ENCODE measurements at regions not wholly inside any gene's neighbourhood (a gene's known extent, or its start where the extent isn't known, plus 50 kb on each side); places are given as distances from the start of the nearest gene placed in this dataset.
"Not testable (repeated sequence)": the region's sequence is repeated elsewhere in the genome, so short reads cannot be mapped to it uniquely, and the experiment has no call there.

DNA sequence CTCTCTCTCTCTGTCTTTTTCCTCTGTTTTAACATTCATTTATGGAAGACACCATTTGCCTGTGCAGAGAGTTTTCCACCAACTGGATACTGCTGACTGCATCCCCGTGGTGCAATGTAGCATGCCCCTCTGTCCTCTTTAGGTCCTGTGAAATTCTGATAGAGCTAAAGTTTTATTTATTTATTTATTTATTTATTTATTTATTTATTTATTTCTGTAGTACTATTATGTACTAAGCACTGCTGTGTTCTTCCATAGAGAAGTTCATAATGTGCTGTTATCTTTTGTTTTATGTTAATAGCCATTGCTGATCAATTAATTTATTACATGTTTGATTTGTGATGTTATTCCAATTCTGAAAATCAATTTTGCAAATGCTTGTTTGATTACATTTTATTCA, 749.9 kb downstream of the ZBBX start:
- Histone ChIP-seq H3K4me3 (ENCODE audit: low read depth in 2 of 2, low read length in 2 of 2) (no peak overlapping the region), H3K27ac (ENCODE audit: low read length) (no peak overlapping the region), H3K9me3 (ENCODE audit: control insufficient read depth, insufficient read depth, low read depth, low read length) (no peaks in the 10 kb centered on the region), H3K36me3 (ENCODE audit: control insufficient read depth, insufficient read depth, low read length) (no peaks in the 10 kb centered on the region), H3K27me3 (ENCODE audit: control insufficient read depth, insufficient read depth, low read length) (no peaks in the 10 kb centered on the region), H3K4me1 (ENCODE audit: control insufficient read depth, insufficient read depth, low read length) (no peaks in the 10 kb centered on the region)
- DNase-seq (ENCODE audit: low read depth, low spot score), result no peak
- ChIA-PET POLR2A (no interaction called here), CTCF (no interaction called here)
- intact Hi-C loops (cut with micrococcal nuclease; ENCODE audit: unreplicated experiment) (no loop called here), in situ Hi-C loops (cut with HindIII; ENCODE audit: low pct_unique_long_range_greater_than_20kb, low sequenced_read_pairs) (no loop called here)
- no peak for ATAC-seq
- TF ChIP-seq POLR2AphosphoS5 (IDR thresholded peaks at IDR 0.05; ENCODE audit: low read depth, low read length), result no peak
- TF ChIP-seq, protein P1, sequence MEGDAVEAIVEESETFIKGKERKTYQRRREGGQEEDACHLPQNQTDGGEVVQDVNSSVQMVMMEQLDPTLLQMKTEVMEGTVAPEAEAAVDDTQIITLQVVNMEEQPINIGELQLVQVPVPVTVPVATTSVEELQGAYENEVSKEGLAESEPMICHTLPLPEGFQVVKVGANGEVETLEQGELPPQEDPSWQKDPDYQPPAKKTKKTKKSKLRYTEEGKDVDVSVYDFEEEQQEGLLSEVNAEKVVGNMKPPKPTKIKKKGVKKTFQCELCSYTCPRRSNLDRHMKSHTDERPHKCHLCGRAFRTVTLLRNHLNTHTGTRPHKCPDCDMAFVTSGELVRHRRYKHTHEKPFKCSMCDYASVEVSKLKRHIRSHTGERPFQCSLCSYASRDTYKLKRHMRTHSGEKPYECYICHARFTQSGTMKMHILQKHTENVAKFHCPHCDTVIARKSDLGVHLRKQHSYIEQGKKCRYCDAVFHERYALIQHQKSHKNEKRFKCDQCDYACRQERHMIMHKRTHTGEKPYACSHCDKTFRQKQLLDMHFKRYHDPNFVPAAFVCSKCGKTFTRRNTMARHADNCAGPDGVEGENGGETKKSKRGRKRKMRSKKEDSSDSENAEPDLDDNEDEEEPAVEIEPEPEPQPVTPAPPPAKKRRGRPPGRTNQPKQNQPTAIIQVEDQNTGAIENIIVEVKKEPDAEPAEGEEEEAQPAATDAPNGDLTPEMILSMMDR (IDR thresholded peaks at IDR 0.05), result no peak
- no TSS peak for BruUV-seq (replicated peaks)

DNA sequence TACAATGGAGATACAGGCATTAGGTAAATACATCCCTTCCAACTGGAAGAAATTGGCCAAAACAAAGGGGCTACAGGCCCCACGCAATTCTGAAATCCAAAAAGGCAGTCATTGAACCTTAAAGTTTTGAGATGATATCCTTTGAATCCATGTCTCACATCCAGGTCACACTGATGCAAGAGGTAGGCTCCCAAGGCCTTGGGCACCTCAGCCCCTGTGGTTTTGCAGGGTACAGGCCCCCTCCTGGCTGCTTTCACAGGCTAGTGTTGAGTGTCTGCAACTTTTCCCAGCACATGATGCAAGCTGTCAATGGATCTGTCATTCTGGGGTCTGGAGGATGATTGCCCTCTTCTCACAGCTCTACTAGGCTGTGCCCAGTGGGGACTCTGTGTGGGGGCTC, 766.7 kb downstream of the ZBBX start:
- H3K4me3 ChIP-seq (ENCODE audit: low read depth in 2 of 2, low read length in 2 of 2), result no peak overlapping the region
- ATAC-seq, result no peak
- intact Hi-C loops (cut with micrococcal nuclease; ENCODE audit: unreplicated experiment), result no loop called here
- in situ Hi-C loops (cut with HindIII; ENCODE audit: low pct_unique_long_range_greater_than_20kb, low sequenced_read_pairs), result no loop called here
- TF ChIP-seq, protein P1 (IDR thresholded peaks at IDR 0.05), result no peak
- TF ChIP-seq SIN3A (IDR thresholded peaks at IDR 0.05; ENCODE audit: borderline replicate concordance, insufficient read depth, low read depth, low read length), result no peak
- H3K27ac ChIP-seq (ENCODE audit: low read length), result no peak overlapping the region
- BruUV-seq (replicated peaks), result no TSS peak
- no peaks in the 10 kb centered on the region for H3K36me3 ChIP-seq (ENCODE audit: control insufficient read depth, insufficient read depth, low read length)
- CTCF ChIA-PET, result no interaction called here
- POLR2A ChIA-PET, result no interaction called here
- no peaks in the 10 kb centered on the region for H3K4me1 ChIP-seq (ENCODE audit: control insufficient read depth, insufficient read depth, low read length)
- DNase-seq (ENCODE audit: low read depth, low spot score), result no peak
- no peaks in the 10 kb centered on the region for H3K27me3 ChIP-seq (ENCODE audit: control insufficient read depth, insufficient read depth, low read length)
- no peaks in the 10 kb centered on the region for H3K9me3 ChIP-seq (ENCODE audit: control insufficient read depth, insufficient read depth, low read depth, low read length)

DNA sequence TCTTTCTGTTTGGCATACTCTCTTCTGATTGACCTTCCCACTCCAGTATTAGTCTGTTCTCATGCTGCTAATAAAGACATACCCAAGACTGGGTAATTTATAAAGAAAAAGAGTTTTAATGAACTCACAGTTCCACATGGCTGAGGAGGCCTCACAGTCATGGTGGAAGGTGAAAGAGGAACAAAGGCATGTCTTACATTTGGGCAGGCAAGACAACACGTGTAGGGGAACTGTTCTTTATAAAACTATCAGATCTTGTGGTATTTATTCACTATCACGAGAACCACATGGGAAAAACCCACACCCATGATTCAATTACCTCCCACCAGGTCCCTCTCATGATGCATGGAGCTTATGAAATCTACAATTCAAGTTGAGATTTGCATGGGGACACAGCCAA, 767.3 kb downstream of the ZBBX start:
- intact Hi-C loops (cut with micrococcal nuclease; ENCODE audit: unreplicated experiment); H3K27ac ChIP-seq (ENCODE audit: low read length); in situ Hi-C loops (cut with HindIII; ENCODE audit: low pct_unique_long_range_greater_than_20kb, low sequenced_read_pairs); H3K4me1 ChIP-seq (ENCODE audit: control insufficient read depth, insufficient read depth, low read length); POLR2A ChIA-PET; ATAC-seq; BruUV-seq (replicated peaks); DNase-seq (ENCODE audit: low read depth, low spot score); H3K9me3 ChIP-seq (ENCODE audit: control insufficient read depth, insufficient read depth, low read depth, low read length); H3K36me3 ChIP-seq (ENCODE audit: control insufficient read depth, insufficient read depth, low read length); CTCF ChIA-PET; H3K4me3 ChIP-seq (ENCODE audit: low read depth in 2 of 2, low read length in 2 of 2); H3K27me3 ChIP-seq (ENCODE audit: control insufficient read depth, insufficient read depth, low read length): not testable (repeated sequence)

DNA sequence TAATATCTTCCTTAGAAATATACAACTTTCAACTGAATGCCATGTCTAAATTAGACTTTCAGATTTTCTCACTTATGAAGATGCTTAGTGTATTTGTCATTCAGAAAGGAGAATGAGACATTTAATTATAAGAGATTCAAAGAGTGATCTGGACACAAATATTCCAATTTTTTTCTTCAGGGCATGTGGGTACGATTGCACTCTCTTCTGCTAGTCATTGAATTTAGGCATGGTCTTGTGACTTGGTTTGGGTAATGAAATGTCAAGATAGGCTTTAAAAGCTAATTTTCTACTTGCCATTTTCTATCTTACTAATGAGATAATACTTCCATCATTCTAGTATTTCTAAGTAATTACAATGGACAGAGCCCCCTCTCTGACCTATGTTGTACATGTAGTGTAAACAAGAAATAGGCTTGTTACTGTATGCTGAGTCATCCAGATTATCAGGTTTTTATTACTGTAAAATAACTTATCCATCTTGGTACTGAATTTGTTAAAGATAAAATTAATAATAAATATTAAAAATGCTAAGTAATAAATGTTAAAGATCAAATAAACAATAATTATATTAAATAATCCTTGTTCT, 770.8 kb upstream of the BCHE start:
- DNase-seq (ENCODE audit: low read depth, low spot score), result no peak
- no peak for ATAC-seq
- Histone ChIP-seq H3K36me3 (ENCODE audit: control insufficient read depth, insufficient read depth, low read length) (no peaks in the 10 kb centered on the region), H3K4me3 (ENCODE audit: low read depth in 2 of 2, low read length in 2 of 2) (no peak overlapping the region), H3K9me3 (ENCODE audit: control insufficient read depth, insufficient read depth, low read depth, low read length) (no peaks in the 10 kb centered on the region), H3K27ac (ENCODE audit: low read length) (no peak overlapping the region), H3K4me1 (ENCODE audit: control insufficient read depth, insufficient read depth, low read length) (no peaks in the 10 kb centered on the region), H3K27me3 (ENCODE audit: control insufficient read depth, insufficient read depth, low read length) (no peaks in the 10 kb centered on the region)
- ChIA-PET CTCF (no interaction called here), POLR2A (no interaction called here)
- in situ Hi-C loops (cut with HindIII; ENCODE audit: low pct_unique_long_range_greater_than_20kb, low sequenced_read_pairs), result no loop called here
- TF ChIP-seq, protein P2, sequence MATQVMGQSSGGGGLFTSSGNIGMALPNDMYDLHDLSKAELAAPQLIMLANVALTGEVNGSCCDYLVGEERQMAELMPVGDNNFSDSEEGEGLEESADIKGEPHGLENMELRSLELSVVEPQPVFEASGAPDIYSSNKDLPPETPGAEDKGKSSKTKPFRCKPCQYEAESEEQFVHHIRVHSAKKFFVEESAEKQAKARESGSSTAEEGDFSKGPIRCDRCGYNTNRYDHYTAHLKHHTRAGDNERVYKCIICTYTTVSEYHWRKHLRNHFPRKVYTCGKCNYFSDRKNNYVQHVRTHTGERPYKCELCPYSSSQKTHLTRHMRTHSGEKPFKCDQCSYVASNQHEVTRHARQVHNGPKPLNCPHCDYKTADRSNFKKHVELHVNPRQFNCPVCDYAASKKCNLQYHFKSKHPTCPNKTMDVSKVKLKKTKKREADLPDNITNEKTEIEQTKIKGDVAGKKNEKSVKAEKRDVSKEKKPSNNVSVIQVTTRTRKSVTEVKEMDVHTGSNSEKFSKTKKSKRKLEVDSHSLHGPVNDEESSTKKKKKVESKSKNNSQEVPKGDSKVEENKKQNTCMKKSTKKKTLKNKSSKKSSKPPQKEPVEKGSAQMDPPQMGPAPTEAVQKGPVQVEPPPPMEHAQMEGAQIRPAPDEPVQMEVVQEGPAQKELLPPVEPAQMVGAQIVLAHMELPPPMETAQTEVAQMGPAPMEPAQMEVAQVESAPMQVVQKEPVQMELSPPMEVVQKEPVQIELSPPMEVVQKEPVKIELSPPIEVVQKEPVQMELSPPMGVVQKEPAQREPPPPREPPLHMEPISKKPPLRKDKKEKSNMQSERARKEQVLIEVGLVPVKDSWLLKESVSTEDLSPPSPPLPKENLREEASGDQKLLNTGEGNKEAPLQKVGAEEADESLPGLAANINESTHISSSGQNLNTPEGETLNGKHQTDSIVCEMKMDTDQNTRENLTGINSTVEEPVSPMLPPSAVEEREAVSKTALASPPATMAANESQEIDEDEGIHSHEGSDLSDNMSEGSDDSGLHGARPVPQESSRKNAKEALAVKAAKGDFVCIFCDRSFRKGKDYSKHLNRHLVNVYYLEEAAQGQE (IDR thresholded peaks at IDR 0.05; ENCODE audit: insufficient read depth in 1 of 2, low read depth in 2 of 2, low read length in 1 of 2), result no peak
- TF ChIP-seq SIN3A (IDR thresholded peaks at IDR 0.05; ENCODE audit: borderline replicate concordance, insufficient read depth, low read depth, low read length) (no peak), POLR2AphosphoS5 (IDR thresholded peaks at IDR 0.05; ENCODE audit: low read depth, low read length) (no peak), TCF7L2 (IDR thresholded peaks at IDR 0.05; ENCODE audit: low read depth, low read length) (no peak)
- TF ChIP-seq, protein P1 (IDR thresholded peaks at IDR 0.05), result no peak
- intact Hi-C loops (cut with micrococcal nuclease; ENCODE audit: unreplicated experiment), result no loop called here
- BruUV-seq (replicated peaks), result no TSS peak
